ENCODE measurements at regions not wholly inside any gene's neighbourhood (a gene's known extent, or its start where the extent isn't known, plus 50 kb on each side); places are given as distances from the start of the nearest gene placed in this dataset.
"Not testable (repeated sequence)": the region's sequence is repeated elsewhere in the genome, so short reads cannot be mapped to it uniquely, and the experiment has no call there.

DNA sequence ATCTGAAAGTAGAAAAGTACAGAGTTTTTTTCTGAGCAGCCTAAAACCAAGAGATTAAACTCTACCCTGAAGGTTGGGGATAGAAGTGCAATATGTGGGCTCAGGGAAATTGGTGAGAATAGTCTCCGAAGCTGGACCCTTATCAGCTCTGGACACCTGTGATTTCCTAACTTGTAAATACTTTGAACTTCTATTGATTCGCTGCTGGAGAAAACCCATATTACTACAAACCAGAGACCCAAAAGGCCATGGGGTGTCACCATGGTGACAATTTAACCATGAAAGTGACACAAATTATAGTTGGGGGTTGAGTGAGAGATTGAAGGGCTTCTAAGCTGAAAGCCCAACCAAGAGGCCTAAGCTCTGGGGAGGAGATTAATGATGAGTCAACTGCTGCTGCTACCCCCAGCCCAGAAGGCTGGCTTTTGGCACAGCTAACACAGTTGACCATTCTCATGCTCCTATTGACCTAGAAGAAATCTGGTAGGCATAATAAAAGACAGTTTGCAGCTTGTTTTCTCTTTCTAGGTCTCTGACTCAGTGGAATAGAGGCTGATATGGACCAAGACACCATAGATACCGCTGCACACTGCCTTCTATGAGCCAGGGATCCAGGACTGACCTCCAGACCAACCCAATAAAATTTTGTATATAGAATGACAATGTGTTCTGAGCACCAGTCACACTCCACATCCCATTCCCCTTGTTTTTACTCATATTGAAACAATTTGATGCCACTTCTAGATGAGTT is 131.9 kb upstream of the FNDC3A start:
- no peak for DNase-seq (ENCODE audit: low read depth, low spot score)

DNA sequence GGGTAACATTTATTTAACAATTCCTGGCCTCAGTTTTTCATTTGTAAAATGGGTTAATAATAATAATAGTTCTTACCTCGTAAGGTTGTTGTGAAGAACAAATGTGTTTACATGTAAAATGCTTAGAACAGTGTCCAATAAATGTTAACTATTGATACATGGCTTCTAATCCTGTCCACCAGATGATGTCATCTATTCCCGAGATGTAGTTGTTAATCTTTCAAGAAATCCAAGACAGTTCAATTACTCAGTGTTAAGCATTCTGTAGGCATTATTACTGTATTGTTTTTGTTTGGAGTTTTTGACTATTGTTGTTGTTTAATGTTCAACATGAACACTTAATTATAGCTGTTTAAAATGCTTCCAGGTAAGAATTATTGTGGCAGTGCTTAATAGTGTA is 131.0 kb upstream of the FNDC3A start:
- DNase-seq (ENCODE audit: low read depth, low spot score) = no peak

DNA sequence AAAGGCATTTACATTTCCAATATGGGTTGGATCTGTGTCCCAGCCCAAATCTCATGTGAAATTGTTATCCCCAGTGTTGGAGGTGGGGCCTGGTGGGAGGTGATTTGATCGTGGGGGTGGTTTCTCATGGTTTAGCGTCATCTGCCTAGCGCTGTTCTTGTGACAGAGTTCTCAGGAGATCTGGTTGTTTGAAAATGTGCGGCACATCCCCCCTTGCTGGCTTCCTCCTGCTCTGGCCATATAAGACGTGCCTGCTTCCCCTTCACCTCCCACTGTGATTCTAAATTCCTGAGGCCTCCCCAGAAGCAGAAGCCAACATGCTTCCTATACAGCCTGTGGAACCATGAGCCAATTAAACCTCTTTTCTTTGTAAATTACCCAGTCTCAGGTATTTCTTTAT is 126.2 kb upstream of the FNDC3A start:
- no peak for DNase-seq (ENCODE audit: low read depth, low spot score)

DNA sequence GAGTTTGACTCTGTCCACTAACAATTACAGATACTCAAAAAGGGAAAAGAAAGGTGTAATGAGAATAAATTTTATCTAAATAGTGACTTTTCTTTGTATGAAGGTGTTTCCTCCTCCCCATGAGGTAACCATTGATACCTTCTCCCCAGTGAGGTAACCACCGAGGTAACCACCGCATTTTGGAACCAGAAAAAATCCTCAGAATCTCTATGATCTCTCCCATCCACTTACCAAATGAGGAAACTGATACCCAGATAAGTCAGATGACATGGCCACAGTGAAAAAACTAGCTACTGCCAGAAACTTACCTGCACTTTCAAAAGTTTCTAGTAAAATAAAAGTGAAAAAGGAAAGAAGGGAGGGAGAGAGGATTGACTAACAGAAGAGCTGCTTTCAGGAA is 124.0 kb upstream of the FNDC3A start:
- no peak for DNase-seq (ENCODE audit: low read depth, low spot score)

DNA sequence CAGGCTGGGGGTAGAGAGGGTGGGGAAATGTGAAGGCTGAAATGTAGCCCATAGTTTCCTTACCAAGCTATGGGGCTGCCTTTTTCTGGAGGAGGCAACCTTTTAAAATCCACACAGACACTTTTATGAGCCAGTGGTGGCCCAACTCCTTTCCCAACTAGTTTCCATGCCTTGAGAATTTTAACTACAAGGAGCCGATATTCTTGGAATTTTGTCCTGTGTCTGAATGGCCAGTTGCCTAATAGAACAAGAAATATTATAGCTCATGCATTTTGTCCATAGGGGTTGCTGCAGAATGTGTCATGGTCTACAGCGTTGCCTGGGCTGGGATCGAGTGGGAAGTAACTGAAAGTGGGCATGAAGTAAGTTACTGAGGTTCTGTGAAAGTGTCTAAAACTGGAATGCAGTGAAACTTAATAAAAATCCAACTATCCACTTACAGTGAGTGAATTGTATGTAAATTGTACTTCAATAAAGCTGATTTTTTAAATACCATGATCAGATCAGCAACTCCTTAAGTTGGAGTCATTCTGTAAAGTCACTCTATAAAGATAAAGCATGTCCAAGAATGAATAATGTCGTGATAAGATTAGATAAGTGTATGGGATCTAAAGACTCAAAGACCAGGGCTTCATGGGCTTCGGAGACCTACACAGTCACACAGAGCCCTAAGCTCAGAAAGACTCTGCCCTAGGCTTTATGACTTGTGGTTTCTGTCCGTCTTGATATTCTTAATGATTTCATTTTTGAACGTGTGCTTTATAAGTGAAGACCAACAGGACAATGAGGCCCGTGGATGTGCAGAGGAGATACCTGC is 122.6 kb upstream of the FNDC3A start:
- no peak for DNase-seq (ENCODE audit: low read depth, low spot score)

DNA sequence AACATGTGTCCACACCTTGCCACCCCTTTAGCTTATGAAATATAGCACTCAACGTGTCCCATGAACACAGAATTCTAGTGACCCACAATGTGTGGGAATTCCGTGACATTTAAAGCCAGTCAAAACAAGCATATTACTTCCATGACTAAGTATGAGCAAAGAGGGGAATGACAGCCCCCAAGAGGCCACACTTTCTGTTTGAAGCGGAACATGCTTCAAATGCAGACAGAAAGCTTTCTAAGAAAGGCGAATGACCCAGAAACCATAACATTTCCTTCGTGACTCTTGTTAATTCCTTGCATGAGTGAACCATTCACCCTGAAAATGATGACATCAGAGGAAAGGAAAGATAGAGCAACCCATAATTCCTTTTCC is 122.0 kb upstream of the FNDC3A start:
- no peak for DNase-seq (ENCODE audit: low read depth, low spot score)

DNA sequence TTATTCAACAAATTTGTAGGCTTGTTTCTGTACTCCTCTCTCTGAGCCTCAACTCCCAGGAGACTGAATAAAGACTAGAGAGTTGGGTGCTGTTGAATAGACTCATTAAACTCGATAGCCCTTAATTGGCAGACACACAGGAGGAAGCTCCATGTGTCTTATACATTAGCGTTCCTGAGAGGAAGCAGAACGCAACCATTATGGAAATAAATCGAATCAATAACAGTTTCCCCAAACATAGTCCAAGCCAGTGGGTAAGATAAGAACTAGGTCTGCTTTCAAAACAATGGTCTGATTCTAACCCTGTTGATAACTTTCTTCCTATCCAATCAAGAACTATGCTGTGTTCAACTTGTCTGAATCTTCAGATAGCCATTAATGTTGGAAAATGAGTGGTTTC is 118.1 kb upstream of the FNDC3A start:
- no peak for DNase-seq (ENCODE audit: low read depth, low spot score)

DNA sequence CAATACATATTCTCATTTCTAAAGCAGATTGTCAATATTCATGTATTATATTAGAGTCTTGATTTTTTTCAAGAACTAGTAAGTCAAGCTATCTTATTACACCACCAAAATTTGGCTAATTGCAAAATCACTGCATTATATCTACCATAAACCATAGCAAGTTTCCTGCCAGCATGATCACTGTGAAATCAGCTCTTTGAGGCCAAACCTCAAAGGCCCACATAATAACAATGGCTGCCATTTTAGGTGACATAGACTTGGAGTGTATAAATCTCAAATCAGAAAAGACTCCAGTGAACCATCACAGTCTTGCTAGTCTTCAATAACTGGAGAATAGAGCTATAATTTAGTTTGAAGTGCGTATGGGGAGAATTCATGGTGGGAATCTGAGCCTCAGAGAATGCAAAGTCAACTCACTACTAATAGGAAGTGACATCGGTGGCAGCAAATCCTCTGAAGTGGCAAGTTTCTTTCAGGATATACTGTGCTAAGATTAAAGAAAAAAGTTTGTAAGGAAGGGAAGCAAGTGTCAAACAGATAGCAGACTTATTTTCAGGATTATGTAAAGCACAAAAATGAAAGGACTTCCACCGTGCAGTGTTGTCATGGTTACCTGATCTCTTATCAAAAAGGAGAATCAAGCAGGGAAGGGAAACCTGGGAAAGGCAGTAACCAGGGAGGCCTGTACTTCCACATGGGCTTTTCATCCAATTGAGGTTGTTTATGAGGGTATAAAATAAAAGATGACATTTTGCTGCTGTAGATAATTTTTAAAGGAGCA is 117.4 kb upstream of the FNDC3A start:
- DNase-seq (ENCODE audit: low read depth, low spot score) = no peak

DNA sequence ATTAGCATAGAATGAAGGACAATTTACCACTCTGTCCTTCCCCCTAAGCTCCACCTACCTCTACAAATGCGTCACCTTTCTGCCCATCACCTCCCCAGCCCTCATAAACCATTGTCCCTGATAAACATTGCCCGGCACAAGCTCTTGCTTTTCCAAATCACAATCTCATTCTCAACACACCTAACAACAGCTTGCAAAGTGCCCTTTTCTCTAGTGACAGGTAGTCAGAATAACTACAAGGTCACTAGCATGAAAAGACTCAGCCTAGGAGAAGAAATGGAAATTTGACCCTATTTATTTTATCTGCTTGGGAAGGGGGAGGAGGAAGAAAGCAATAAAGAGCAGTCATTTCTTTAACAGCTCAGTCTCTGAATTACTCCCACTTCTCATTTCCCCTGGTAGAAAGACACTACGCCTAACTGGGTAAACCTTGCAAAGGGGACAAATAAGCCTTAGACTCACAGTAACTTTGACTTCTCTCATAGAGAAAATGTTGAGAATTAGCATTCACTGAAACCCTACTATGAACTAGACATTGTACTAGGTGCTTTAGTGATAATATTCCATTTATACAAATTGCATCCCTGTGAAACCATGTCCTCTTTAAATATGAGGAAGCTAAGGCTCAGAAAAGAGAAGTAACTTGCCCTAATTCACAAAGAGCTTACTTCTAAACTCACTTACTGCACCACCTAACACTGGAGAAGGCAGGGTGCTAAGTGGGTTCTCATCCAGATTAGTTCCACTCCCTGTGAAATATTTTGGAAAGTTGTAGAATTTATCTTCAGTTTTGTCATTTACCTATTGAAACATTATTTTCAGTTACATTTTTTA is 116.2 kb upstream of the FNDC3A start:
- no peak for DNase-seq (ENCODE audit: low read depth, low spot score)

DNA sequence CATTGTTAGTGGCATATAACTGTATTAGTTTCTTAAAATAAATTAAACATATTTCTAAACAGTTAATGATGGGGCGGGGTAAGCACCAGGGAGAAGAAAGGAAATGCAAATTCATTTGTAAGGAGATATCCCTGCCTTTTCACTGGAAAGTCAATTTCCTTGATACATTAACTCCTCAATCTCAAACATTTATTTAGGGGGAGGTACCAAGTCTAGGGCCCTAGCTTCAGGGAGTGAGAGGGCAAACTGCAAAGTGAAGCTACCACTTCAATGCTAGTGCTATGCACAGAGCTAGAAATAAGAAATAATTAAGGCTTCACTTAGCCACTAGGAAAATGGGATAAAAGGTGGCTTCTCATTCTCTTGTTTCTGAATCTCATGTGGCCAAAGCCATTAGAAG is 115.3 kb upstream of the FNDC3A start:
- no peak for DNase-seq (ENCODE audit: low read depth, low spot score)

DNA sequence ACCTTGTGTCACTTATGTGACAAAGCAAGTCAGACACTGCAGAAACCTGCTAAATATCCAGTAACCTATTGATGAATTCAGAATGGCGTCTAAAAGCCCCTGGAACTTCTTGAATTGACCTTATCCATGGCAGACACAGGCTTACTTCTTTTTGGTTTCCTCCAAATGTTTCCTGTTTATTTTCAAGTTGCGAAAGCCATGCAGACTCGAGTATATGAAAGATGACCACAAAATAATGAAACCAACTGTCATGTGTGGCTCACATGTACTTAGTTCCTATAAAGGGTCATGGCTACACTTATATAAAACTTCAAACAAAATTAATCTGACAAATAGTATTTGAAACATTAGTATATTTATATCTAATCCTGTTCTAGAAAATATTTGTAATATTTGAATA is 113.1 kb upstream of the FNDC3A start:
- DNase-seq (ENCODE audit: low read depth, low spot score) = no peak

DNA sequence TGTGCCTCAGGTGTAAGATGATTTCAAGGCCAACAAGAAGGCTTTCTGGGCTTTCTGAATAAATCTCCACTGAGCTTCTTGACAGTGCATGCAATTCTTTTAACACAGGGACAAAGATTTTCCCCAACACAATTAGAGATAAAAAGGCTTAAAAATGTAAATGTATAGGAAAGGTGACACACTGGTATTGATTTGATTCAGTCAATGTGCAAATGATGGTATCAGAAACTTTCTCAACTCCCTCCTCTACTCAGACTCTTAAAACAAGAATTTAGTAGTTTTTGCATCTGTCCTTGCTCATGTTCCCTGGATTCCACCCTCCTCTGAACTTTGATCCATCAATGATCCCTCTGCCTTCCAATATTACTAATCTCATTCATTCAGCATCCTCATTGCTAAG is 111.6 kb upstream of the FNDC3A start:
- no peak for DNase-seq (ENCODE audit: low read depth, low spot score)

DNA sequence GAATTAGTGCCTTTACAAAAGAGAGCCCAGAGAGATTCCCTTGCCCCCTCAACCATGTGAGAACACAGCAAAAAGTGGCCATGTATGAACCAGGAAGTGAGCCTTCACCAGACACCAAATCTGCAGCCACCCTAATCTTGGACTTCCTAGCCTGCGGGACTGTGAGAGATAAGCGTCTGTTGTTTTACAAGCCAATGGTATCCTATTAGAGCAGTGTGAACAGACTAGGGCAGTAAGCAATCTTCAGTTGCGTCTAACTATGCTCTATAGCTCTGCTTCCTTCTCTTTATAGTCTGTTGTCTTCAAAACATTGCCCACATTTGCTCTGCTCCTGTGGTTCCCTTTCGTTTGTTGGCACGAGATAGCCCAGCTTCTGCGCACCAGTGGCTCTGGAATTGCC is 109.5 kb upstream of the FNDC3A start:
- no peak for DNase-seq (ENCODE audit: low read depth, low spot score)

DNA sequence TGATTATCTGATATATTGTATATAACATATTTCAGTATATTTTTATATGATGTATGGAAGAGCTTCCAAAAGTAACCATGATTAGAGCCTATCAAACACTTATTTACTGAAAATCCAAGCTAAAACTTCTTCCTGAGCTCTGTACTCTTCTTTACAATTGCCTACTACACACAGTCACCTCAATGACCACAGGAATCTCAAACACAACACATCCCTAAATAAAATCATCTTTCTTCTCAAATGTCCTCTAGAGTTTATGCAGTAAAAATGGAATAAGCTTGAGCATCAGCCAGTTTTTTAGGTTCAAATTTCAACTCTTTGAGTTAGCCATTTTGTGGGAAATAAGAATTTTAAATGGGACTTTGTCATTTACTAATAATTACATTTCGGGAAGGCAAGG is 102.6 kb upstream of the FNDC3A start:
- no peak for DNase-seq (ENCODE audit: low read depth, low spot score)

DNA sequence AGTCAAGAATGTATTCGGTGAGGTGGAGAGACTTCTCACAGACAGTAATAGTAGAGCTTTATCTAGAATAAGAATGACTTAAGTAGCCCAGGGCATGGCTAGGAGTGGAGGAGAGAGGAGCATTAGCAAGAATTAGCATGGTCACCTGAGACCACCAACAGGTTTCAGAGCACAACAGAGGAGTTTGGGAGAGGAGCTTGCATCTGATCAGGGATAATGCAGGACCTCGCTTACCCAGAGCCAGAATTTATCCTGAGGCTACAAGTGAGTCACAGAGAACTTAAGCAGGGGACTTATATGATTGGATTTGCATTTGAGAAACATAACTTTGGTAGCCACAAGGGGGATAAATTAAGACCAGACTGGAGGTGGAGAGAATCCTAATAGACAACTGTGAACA is 102.1 kb upstream of the FNDC3A start:
- DNase-seq (ENCODE audit: low read depth, low spot score) = no peak

DNA sequence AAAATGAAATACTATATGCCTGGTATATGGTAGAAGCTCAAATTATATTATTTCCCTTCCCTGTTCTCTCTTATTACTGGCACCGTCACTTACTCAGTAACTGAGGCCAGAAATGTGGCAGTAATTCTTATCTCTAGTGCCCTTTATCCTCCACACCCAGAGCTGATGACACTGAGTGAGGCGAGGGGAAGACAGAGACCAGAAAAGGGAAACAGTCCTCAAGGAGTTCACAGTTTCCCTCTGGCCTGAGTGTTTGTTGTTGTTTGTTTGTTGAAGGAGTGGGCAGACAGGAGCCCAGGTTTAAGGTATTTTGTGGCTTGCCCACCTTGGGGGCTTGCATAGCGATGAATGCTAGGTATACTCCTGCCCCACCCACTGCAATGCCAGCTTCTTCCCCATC is 101.5 kb upstream of the FNDC3A start:
- DNase-seq (ENCODE audit: low read depth, low spot score) = no peak

DNA sequence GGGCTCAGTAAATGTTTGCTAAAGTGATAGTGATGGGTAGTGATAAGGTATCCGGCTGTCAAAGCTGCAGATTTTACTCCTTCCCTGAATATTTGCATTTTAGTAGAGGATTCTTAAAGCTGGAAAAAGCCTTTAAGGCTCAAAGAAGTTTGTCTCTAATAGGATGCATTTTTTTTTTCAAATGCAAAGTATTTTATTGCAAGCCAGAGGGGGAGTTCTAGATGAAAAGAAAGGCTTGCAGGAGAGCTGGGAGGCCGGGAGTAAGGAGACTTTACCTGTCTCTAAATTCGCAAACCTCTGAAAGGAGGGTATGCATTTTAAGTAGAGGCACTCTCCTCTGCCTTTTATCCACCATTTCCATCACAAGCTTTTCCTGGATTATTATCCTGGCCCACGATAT is 100.7 kb upstream of the FNDC3A start:
- DNase-seq (ENCODE audit: low read depth, low spot score) = no peak

DNA sequence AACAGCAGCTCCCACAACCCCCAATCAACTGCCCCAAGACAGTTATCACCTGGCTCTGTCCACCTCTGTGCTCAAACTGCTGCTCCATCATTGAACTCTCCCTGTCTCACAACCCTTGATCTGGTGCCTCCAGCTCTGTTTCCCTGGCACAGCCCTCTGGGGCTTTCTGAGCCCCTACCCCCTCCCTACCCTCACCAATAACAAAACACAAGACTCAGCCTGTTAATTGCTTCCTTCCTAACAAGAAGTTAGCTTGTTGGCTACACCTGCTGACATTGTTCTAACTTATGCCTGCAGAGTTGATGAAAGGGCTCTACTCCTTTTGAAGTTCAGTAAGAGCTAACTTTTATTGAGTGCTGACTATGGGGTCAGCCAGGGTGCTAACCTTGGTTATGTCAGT is 99.4 kb upstream of the FNDC3A start:
- no peak for DNase-seq (ENCODE audit: low read depth, low spot score)

DNA sequence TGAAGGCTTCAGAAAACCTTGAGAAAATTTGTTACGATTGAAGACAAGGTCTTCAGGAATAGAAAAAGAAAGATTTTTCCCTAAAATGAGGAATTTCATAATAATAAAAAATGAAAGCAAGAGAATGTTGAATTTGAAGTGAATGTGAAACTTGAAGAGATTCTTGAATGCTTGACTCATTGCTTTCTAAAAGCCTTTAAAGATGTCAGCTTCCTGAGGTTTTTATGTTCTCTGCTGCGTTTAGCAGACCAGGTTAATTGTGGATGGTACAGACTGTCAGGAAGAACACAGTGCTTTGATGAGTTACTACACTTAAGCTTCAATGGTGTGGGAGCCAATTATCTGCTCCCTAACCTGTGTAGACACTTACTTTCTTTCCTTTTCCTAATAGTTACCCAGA is 96.3 kb upstream of the FNDC3A start:
- no peak for DNase-seq (ENCODE audit: low read depth, low spot score)

DNA sequence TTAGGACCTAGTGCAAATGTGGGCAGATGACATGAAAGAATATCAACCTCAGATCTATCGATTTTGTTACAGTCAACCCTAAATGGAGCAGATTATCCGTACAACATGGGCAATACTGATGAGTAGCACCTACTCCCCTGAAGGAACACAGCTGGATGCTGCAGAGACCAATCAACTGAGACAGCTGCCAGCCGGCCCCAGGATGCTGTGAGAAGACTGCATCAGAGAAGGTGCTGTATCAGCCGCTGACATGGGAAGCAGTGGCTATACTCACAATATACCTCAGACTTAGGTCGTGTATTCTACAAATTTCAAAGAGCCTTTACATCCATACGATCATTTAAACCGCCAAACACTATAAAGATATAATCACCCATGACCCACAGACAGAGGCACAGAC is 95.9 kb upstream of the FNDC3A start:
- no peak for DNase-seq (ENCODE audit: low read depth, low spot score)

DNA sequence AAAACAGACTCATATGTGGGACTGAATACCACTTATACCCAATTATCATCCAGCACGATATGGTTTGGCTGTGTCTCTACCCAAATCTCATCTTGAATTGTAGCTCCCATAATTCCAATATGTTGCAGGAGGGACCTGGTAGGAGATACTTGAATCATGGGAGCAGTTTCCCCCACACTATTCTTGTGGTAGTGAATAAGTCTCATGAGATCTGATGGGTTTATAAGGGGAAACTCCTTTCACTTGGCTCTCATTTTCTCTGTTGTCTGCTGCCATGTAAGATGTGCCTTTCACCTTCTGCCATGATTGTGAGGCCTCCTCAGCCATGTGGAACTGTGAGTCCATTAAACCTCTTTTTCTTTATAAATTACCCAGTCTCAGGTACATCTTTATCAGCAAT is 91.9 kb upstream of the FNDC3A start:
- not testable (repeated sequence) for DNase-seq (ENCODE audit: low read depth, low spot score)

DNA sequence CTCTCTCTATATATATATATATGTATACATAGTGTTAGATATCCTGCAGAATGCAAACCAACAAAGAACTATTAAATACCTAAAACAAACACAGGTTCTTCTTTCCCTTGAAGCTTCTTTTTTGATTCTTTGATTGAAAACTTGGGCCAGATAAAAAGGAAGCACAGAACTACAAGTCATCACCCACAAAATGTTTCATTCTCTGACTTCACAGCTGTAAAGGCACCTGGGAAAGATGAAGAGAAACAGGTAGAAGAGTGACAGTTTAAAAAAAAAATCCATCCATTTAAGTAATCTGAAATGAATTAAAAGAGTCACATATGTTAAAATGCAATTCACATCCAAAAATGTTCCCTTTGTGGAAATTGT is 90.7 kb upstream of the FNDC3A start:
- DNase-seq (ENCODE audit: low read depth, low spot score) = no peak
